ENCODE measurements at regions not wholly inside any gene's neighbourhood (a gene's known extent, or its start where the extent isn't known, plus 50 kb on each side); places are given as distances from the start of the nearest gene placed in this dataset.

DNA sequence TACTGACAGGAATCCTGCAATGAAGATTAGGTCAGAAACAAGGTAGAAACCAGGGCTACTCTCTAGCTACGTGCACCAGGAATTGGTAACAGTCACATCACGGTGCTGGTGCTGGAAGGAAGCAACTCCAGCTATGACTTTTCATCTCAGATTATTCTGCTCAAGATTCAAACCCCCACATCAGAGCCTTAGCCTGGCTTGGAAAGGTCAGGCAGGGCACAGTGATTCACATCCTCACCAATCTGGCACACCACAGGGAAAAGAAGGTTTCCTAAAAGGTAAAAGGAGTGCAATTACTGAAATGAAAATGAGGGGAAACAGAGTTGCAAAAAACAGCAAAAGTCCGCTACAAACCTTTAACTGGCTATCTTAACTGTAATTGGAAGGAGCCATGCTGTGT lies 240.2 kb upstream of the NPSR1 start:
- no peak for TF ChIP-seq SIN3B (IDR thresholded peaks at IDR 0.05; ENCODE audit: low read depth)
- TF ChIP-seq, protein P1, sequence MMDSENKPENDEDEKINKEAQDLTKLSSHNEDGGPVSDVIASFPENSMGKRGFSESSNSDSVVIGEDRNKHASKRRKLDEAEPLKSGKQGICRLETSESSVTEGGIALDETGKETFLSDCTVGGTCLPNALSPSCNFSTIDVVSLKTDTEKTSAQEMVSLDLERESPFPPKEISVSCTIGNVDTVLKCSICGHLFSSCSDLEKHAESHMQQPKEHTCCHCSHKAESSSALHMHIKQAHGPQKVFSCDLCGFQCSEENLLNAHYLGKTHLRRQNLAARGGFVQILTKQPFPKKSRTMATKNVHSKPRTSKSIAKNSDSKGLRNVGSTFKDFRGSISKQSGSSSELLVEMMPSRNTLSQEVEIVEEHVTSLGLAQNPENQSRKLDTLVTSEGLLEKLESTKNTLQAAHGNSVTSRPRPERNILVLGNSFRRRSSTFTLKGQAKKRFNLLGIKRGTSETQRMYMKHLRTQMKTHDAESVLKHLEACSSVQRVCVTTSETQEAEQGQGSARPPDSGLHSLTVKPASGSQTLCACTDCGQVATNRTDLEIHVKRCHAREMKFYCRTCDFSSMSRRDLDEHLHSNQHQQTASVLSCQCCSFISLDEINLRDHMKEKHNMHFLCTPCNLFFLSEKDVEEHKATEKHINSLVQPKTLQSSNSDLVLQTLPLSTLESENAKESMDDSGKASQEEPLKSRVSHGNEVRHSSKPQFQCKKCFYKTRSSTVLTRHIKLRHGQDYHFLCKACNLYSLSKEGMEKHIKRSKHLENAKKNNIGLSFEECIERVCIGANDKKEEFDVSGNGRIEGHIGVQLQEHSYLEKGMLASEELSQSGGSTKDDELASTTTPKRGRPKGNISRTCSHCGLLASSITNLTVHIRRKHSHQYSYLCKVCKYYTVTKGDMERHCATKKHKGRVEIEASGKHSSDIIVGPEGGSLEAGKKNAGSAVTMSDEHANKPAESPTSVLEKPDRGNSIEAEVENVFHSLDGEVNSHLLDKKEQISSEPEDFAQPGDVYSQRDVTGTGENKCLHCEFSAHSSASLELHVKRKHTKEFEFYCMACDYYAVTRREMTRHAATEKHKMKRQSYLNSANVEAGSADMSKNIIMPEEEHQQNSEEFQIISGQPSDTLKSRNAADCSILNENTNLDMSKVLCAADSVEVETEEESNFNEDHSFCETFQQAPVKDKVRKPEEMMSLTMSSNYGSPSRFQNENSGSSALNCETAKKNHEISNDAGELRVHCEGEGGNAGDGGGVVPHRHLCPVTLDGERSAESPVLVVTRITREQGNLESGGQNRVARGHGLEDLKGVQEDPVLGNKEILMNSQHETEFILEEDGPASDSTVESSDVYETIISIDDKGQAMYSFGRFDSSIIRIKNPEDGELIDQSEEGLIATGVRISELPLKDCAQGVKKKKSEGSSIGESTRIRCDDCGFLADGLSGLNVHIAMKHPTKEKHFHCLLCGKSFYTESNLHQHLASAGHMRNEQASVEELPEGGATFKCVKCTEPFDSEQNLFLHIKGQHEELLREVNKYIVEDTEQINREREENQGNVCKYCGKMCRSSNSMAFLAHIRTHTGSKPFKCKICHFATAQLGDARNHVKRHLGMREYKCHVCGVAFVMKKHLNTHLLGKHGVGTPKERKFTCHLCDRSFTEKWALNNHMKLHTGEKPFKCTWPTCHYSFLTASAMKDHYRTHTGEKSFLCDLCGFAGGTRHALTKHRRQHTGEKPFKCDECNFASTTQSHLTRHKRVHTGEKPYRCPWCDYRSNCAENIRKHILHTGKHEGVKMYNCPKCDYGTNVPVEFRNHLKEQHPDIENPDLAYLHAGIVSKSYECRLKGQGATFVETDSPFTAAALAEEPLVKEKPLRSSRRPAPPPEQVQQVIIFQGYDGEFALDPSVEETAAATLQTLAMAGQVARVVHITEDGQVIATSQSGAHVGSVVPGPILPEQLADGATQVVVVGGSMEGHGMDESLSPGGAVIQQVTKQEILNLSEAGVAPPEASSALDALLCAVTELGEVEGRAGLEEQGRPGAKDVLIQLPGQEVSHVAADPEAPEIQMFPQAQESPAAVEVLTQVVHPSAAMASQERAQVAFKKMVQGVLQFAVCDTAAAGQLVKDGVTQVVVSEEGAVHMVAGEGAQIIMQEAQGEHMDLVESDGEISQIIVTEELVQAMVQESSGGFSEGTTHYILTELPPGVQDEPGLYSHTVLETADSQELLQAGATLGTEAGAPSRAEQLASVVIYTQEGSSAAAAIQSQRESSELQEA (IDR thresholded peaks at IDR 0.05; ENCODE audit: low read depth), result no peak
- TF ChIP-seq, protein P2, sequence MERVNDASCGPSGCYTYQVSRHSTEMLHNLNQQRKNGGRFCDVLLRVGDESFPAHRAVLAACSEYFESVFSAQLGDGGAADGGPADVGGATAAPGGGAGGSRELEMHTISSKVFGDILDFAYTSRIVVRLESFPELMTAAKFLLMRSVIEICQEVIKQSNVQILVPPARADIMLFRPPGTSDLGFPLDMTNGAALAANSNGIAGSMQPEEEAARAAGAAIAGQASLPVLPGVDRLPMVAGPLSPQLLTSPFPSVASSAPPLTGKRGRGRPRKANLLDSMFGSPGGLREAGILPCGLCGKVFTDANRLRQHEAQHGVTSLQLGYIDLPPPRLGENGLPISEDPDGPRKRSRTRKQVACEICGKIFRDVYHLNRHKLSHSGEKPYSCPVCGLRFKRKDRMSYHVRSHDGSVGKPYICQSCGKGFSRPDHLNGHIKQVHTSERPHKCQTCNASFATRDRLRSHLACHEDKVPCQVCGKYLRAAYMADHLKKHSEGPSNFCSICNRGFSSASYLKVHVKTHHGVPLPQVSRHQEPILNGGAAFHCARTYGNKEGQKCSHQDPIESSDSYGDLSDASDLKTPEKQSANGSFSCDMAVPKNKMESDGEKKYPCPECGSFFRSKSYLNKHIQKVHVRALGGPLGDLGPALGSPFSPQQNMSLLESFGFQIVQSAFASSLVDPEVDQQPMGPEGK (CRISPR knock-in tag; IDR thresholded peaks at IDR 0.05; ENCODE audit: borderline replicate concordance), result no peak
- TF ChIP-seq, protein P3, sequence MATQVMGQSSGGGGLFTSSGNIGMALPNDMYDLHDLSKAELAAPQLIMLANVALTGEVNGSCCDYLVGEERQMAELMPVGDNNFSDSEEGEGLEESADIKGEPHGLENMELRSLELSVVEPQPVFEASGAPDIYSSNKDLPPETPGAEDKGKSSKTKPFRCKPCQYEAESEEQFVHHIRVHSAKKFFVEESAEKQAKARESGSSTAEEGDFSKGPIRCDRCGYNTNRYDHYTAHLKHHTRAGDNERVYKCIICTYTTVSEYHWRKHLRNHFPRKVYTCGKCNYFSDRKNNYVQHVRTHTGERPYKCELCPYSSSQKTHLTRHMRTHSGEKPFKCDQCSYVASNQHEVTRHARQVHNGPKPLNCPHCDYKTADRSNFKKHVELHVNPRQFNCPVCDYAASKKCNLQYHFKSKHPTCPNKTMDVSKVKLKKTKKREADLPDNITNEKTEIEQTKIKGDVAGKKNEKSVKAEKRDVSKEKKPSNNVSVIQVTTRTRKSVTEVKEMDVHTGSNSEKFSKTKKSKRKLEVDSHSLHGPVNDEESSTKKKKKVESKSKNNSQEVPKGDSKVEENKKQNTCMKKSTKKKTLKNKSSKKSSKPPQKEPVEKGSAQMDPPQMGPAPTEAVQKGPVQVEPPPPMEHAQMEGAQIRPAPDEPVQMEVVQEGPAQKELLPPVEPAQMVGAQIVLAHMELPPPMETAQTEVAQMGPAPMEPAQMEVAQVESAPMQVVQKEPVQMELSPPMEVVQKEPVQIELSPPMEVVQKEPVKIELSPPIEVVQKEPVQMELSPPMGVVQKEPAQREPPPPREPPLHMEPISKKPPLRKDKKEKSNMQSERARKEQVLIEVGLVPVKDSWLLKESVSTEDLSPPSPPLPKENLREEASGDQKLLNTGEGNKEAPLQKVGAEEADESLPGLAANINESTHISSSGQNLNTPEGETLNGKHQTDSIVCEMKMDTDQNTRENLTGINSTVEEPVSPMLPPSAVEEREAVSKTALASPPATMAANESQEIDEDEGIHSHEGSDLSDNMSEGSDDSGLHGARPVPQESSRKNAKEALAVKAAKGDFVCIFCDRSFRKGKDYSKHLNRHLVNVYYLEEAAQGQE (IDR thresholded peaks at IDR 0.05; ENCODE audit: borderline replicate concordance), result no peak
- TF ChIP-seq, protein P3 (CRISPR knock-in tag; IDR thresholded peaks at IDR 0.05; ENCODE audit: low read depth), result no peak
- no peak for TF ChIP-seq BHLHE40 (IDR thresholded peaks at IDR 0.05; ENCODE audit: low read length)
- TF ChIP-seq, protein P4, sequence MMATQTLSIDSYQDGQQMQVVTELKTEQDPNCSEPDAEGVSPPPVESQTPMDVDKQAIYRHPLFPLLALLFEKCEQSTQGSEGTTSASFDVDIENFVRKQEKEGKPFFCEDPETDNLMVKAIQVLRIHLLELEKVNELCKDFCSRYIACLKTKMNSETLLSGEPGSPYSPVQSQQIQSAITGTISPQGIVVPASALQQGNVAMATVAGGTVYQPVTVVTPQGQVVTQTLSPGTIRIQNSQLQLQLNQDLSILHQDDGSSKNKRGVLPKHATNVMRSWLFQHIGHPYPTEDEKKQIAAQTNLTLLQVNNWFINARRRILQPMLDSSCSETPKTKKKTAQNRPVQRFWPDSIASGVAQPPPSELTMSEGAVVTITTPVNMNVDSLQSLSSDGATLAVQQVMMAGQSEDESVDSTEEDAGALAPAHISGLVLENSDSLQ (IDR thresholded peaks at IDR 0.05), result no peak
